ENCODE measurements at regions not wholly inside any gene's neighbourhood (a gene's known extent, or its start where the extent isn't known, plus 50 kb on each side); places are given as distances from the start of the nearest gene placed in this dataset.

- H3K36me3 ChIP-seq, result no peaks in the 10 kb centered on the region
- H3K27ac ChIP-seq (replicated peaks in 1 of 4), result no peak overlapping the region
- H3K27me3 ChIP-seq, result no peaks in the 10 kb centered on the region
- TF ChIP-seq POLR2AphosphoS5 (IDR thresholded peaks at IDR 0.05), result no peak
- no peak for TF ChIP-seq CTCF (IDR thresholded peaks at IDR 0.05)
- TF ChIP-seq EP300 (IDR thresholded peaks at IDR 0.05), result no peak
- no peak for TF ChIP-seq POLR2A (IDR thresholded peaks at IDR 0.05; ENCODE audit: low read depth)
- intact Hi-C loops (cut with DNase I), result no loop called here
- no peaks in the 10 kb centered on the region for H3K9me3 ChIP-seq
- DNase-seq (ENCODE audit: extremely low spot score), result no peak
- H3K4me3 ChIP-seq, result no peak overlapping the region
- H3K4me1 ChIP-seq, result no peaks in the 10 kb centered on the region
These were observed 387.9 kb downstream of the ZIC1 start for GRCh38 chr3:147797095-147797494.

GRCh38 chr3:147799601-147800000 is 390.4 kb downstream of the ZIC1 start:
- Histone ChIP-seq H3K4me1 (no peaks in the 10 kb centered on the region), H3K27me3 (no peaks in the 10 kb centered on the region), H3K36me3 (no peaks in the 10 kb centered on the region), H3K4me3 (no peak overlapping the region), H3K9me3 (no peaks in the 10 kb centered on the region), H3K27ac (replicated peaks in 1 of 4) (no peak overlapping the region)
- intact Hi-C loops (cut with DNase I), result no loop called here
- DNase-seq (ENCODE audit: extremely low spot score), result no peak
- TF ChIP-seq EP300 (IDR thresholded peaks at IDR 0.05) (no peak), CTCF (IDR thresholded peaks at IDR 0.05) (no peak), POLR2A (IDR thresholded peaks at IDR 0.05; ENCODE audit: low read depth) (no peak), POLR2AphosphoS5 (IDR thresholded peaks at IDR 0.05) (no peak)
- 71% methylated on average over 2 of the region's 2 CpGs for whole genome bisulfite sequencing

GRCh38 chr3:147807776-147808175 is 398.6 kb downstream of the ZIC1 start:
- Histone ChIP-seq H3K4me3 (no peak overlapping the region), H3K9me3 (no peaks in the 10 kb centered on the region), H3K27ac (replicated peaks in 1 of 4) (no peak overlapping the region), H3K36me3 (no peaks in the 10 kb centered on the region), H3K4me1 (no peaks in the 10 kb centered on the region), H3K27me3 (no peaks in the 10 kb centered on the region)
- intact Hi-C loops (cut with DNase I), result no loop called here
- DNase-seq (ENCODE audit: extremely low spot score), result no peak
- TF ChIP-seq POLR2A (IDR thresholded peaks at IDR 0.05; ENCODE audit: low read depth) (no peak), CTCF (IDR thresholded peaks at IDR 0.05) (no peak), POLR2AphosphoS5 (IDR thresholded peaks at IDR 0.05) (no peak), EP300 (IDR thresholded peaks at IDR 0.05) (no peak)
- WGBS, result 80% methylated on average over 1 of the region's 1 CpG

GRCh38 chr3:147809206-147809605 is 400.0 kb downstream of the ZIC1 start:
- WGBS, result 88% methylated on average over 1 of the region's 1 CpG

More at GRCh38 chr3:147809206-147809605, 400.0 kb downstream of the ZIC1 start:
- DNase-seq (ENCODE audit: extremely low spot score), result no peak
- intact Hi-C loops (cut with DNase I), result no loop called here
- Histone ChIP-seq H3K4me3 (no peak overlapping the region), H3K27ac (replicated peaks in 1 of 4) (no peak overlapping the region), H3K36me3 (no peaks in the 10 kb centered on the region), H3K4me1 (no peaks in the 10 kb centered on the region), H3K9me3 (no peaks in the 10 kb centered on the region), H3K27me3 (no peaks in the 10 kb centered on the region)
- no peak for TF ChIP-seq POLR2A (IDR thresholded peaks at IDR 0.05; ENCODE audit: low read depth)
- no peak for TF ChIP-seq CTCF (IDR thresholded peaks at IDR 0.05)
- TF ChIP-seq POLR2AphosphoS5 (IDR thresholded peaks at IDR 0.05), result no peak
- no peak for TF ChIP-seq EP300 (IDR thresholded peaks at IDR 0.05)
